ENCODE measurements at regions not wholly inside any gene's neighbourhood (a gene's known extent, or its start where the extent isn't known, plus 50 kb on each side); places are given as distances from the start of the nearest gene placed in this dataset.

DNA sequence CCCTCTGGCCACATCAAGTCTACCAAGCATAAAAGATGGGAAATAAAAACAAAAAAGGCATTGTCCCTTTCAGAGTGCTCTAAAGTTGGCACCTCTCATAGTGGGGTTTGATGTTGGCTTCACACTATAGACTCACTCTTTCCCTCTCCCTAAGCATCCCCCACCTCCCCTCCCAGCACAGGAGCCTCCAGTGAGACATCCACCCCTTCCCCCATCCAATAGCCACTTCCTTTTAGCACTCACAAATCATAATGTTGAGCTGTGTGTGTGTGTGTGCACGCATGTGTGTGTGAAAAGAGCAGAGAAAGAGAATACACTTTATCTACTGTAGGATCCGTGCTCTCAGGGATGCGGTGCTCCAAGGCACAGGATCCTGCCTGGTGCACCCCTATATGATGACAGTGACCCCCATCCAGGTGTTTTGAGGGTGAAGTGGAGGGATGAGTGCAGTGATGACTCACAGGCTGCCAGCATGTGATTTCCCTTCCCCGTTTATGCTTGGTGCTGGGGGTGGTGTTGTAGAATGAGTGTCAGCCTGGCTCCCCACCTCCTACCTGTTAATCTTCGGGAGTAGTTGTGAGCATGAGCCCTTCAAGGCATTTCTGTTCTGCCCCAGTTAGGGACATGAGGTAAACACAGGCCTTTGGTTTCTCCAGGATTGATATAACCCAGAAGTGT is 235.2 kb upstream of the B3GAT1 start:
- TF ChIP-seq, protein P1, sequence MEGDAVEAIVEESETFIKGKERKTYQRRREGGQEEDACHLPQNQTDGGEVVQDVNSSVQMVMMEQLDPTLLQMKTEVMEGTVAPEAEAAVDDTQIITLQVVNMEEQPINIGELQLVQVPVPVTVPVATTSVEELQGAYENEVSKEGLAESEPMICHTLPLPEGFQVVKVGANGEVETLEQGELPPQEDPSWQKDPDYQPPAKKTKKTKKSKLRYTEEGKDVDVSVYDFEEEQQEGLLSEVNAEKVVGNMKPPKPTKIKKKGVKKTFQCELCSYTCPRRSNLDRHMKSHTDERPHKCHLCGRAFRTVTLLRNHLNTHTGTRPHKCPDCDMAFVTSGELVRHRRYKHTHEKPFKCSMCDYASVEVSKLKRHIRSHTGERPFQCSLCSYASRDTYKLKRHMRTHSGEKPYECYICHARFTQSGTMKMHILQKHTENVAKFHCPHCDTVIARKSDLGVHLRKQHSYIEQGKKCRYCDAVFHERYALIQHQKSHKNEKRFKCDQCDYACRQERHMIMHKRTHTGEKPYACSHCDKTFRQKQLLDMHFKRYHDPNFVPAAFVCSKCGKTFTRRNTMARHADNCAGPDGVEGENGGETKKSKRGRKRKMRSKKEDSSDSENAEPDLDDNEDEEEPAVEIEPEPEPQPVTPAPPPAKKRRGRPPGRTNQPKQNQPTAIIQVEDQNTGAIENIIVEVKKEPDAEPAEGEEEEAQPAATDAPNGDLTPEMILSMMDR (IDR thresholded peaks at IDR 0.05; ENCODE audit: low read depth, low read length), result no peak
- TF ChIP-seq EZH2phosphoT487 (IDR thresholded peaks at IDR 0.05; ENCODE audit: low read depth), result no peak
